Small intestine (tissue), 7 donors: ENCODE measurements at regions not wholly inside any gene's neighbourhood (a gene's known extent, or its start where the extent isn't known, plus 50 kb on each side); places are given as distances from the start of the nearest gene placed in this dataset.
"Not testable (repeated sequence)": the region's sequence is repeated elsewhere in the genome, so short reads cannot be mapped to it uniquely, and the experiment has no call there.

Experiments used
- DNase-seq, 2 donors: peaks; one replicate each; pipeline versions ENCODE4 v3.0.0 to v3.0.0-alpha.2; 2013
- FAIRE-seq: peaks from 2 replicates; lab custom pipeline; 2012; peaks lifted over from hg19 to GRCh38; lab: Jason Lieb, UNC
- H3K27ac ChIP-seq, 3 donors: one replicate each; pipeline ENCODE4 v1.5.1; 2013; ENCODE audit warnings: low read length in 2 of 3, mild to moderate bottlenecking in 2 of 3, control low read depth in 1 of 3, inconsistent platforms in 1 of 3, low read depth in 1 of 3, moderate library complexity in 1 of 3
- H3K27me3 ChIP-seq, 3 donors: one replicate each; pipeline ENCODE4 v1.6.1; 2013; ENCODE audit warnings: low read length in 3 of 3, inconsistent platforms in 1 of 3; ENCODE audit not compliant: control insufficient read depth in 3 of 3, insufficient read depth in 3 of 3
- H3K36me3 ChIP-seq, 3 donors: one replicate each; pipeline ENCODE4 v1.6.1; 2013; ENCODE audit warnings: low read length in 3 of 3, inconsistent platforms in 1 of 3, low read depth in 1 of 3, mild to moderate bottlenecking in 1 of 3, moderate library complexity in 1 of 3; ENCODE audit not compliant: control insufficient read depth in 3 of 3, insufficient read depth in 2 of 3
- H3K4me1 ChIP-seq, 3 donors: one replicate each; pipeline ENCODE4 v1.6.1; 2013; ENCODE audit warnings: low read length in 2 of 3, inconsistent platforms in 1 of 3, low read depth in 1 of 3, mild to moderate bottlenecking in 1 of 3, moderate library complexity in 1 of 3; ENCODE audit not compliant: control insufficient read depth in 3 of 3, insufficient read depth in 2 of 3
- H3K4me3 ChIP-seq, 3 donors: one replicate each; pipeline ENCODE4 v1.5.1; 2013; ENCODE audit warnings: low read length in 3 of 3, control low read depth in 1 of 3, inconsistent platforms in 1 of 3, low read depth in 1 of 3, mild to moderate bottlenecking in 1 of 3, moderate library complexity in 1 of 3
- H3K9me3 ChIP-seq, 2 donors: one replicate each; pipeline ENCODE4 v1.6.1; 2013; ENCODE audit warnings: low read depth in 1 of 2, low read length in 1 of 2; ENCODE audit not compliant: control insufficient read depth in 2 of 2, insufficient read depth in 1 of 2
- WGBS, 3 donors: extraction: QIAGEN DNeasy Blood & Tissue Kit; methylation state at CpG; one replicate each; pipeline ENCODE4 v1.1.7; 2013; 5-methylcytosine and 5-hydroxymethylcytosine counted together
- donor health status: healthy with polysubstance abuse.
- donor health status: control.
- donor health status: control.
- donor health status: Bipolar disorder and iron deficiency.
- donor health status: healthy.

- H3K36me3 ChIP-seq = no peaks in the 10 kb centered on the region
- 71 to 82% (median 77%) methylated on average over 4 of the region's 4 CpGs for WGBS, 3 donors
- no peaks in the 10 kb centered on the region for H3K4me1 ChIP-seq
- H3K27me3 ChIP-seq = no peaks in the 10 kb centered on the region
- H3K9me3 ChIP-seq = peaks cover 0 to 11% of the 10 kb centered on the region in 2 donors
- no peak for FAIRE-seq
- H3K4me3 ChIP-seq = no peak overlapping the region
- H3K27ac ChIP-seq = no peak overlapping the region
- DNase-seq = peak in 1 of 2 donors; percentile 22
These were observed 237.8 kb upstream of the GALNT17 start for GRCh38 chr7:70893971-70894715.

DNA sequence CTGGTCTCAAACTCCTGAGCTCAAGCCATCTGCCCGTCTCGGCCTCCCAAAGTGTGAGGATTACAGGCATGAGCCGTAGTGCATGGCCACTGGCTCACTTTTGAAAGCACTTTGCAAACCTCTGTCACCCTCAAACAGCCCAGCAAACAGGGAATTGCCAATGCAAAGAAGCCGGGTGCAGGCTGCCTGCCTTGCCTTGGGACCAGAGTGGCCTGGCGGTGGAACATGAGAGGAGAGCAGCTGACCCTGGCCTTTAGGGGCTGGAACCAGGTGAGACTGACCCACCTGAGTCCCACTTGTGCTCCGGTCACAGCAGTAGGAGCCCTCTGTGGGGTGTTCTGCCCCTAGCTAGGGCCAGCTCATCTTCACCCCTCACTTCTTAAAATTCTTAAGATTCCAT, 237.1 kb upstream of the GALNT17 start:
- no peaks in the 10 kb centered on the region for H3K4me1 ChIP-seq
- FAIRE-seq = no peak
- no peak overlapping the region for H3K4me3 ChIP-seq
- no peak for DNase-seq
- 86 to 90% (median 88%) methylated on average over 6 of the region's 6 CpGs for WGBS, 3 donors
- H3K9me3 ChIP-seq = peaks cover 0 to 11% of the 10 kb centered on the region in 2 donors
- H3K27me3 ChIP-seq = no peaks in the 10 kb centered on the region
- no peak overlapping the region for H3K27ac ChIP-seq
- H3K36me3 ChIP-seq = no peaks in the 10 kb centered on the region

- not testable (repeated sequence) for H3K27me3 ChIP-seq, H3K4me1 ChIP-seq, H3K36me3 ChIP-seq, H3K4me3 ChIP-seq, DNase-seq, H3K9me3 ChIP-seq, FAIRE-seq, H3K27ac ChIP-seq
- 61 to 64% (median 62%) methylated on average over 7 of the region's 7 CpGs for WGBS, 3 donors
These were observed 236.4 kb upstream of the GALNT17 start for GRCh38 chr7:70895337-70896200.

DNA sequence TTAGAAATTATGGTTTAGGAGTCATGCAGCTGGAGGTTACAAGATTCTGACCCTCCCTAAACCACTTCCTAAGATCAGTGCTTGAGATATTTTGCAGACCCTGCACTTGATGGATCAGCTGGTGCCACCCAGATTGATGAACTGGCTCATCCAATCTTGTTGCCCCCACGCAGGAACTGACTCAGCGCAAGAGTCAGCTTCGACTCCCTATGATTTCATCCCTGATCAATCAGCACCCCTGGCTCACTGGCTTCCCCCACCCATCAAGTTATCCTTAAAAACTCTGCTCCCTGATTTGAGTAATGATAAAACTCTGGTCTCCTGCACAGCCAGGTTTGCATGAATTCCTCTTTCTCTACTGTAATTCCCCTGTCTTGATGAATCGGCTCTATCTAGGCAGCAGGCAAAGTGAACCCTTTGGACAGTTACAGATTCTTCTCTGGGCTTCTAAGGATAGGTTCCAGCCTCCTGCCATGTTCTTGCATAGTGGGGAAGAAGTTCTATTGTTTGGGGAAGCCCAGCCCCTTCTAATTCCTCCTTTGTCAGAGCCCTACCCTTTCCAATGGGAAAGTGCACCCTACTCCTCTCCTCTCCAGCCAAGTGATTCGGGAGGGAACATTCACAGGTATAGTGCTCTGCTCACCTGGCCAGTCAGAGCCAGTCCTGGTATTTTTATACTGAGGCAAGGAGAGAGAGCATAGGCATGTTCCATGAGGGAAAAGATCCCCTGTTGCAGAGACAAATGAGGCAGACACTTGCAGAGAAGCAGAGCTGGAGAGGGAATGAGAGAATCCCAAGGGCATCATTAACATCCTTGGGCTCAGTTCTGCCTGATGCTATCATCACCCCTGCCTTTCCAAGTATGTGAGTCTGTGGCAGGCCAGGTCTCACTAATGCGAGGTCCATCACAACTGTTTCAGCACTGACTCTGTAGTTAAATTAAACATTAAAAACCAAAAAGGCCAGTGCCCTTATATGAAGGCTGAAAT, 224.4 kb upstream of the GALNT17 start:
- no peak overlapping the region for H3K4me3 ChIP-seq
- no peaks in the 10 kb centered on the region for H3K4me1 ChIP-seq
- H3K36me3 ChIP-seq = no peaks in the 10 kb centered on the region
- no peak for DNase-seq
- peaks cover 0 to 4% of the 10 kb centered on the region in 2 donors for H3K9me3 ChIP-seq
- no peak overlapping the region for H3K27ac ChIP-seq
- no peaks in the 10 kb centered on the region for H3K27me3 ChIP-seq
- no peak for FAIRE-seq
- 77 to 88% (median 87%) methylated on average over 6 of the region's 6 CpGs for WGBS, 3 donors

DNA sequence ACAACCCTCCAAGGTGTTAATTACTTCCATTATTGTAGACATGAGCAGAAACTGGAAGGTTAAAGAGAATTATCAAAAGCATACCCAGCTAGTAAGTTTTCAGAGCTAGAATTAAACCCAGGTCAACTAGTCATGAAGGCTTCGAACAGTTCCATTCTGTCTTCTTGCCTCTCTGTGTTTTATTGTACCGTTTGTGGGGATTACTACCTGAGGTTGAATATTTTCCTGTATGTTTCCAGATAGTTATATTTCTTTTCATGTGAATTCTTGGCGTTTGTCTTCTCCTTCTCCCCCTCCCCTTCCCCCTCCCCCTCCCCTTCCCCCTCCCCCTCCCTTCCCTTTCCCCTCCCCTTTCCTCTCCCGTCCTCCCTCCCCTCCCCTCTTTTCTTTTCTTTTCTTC, 218.0 kb upstream of the GALNT17 start:
- DNase-seq = no peak
- no peak overlapping the region for H3K27ac ChIP-seq
- 66 to 86% (median 81%) methylated on average over 3 of the region's 4 CpGs for WGBS, 3 donors
- no peak overlapping the region for H3K4me3 ChIP-seq
- H3K27me3 ChIP-seq = no peaks in the 10 kb centered on the region
- no peak for FAIRE-seq
- no peaks in the 10 kb centered on the region for H3K4me1 ChIP-seq
- H3K36me3 ChIP-seq = no peaks in the 10 kb centered on the region
- H3K9me3 ChIP-seq = no peaks in the 10 kb centered on the region

- H3K36me3 ChIP-seq = no peaks in the 10 kb centered on the region
- H3K27me3 ChIP-seq = no peaks in the 10 kb centered on the region
- peaks cover 0 to 8% (median 0%) of the 10 kb centered on the region in 3 donors for H3K4me1 ChIP-seq
- H3K27ac ChIP-seq = no peak overlapping the region
- H3K4me3 ChIP-seq = no peak overlapping the region
- DNase-seq = no peak
- WGBS, 3 donors = 58 to 64% (median 63%) methylated on average over 2 of the region's 2 CpGs
- H3K9me3 ChIP-seq = no peaks in the 10 kb centered on the region
- FAIRE-seq = no peak
These were observed 216.9 kb upstream of the GALNT17 start for GRCh38 chr7:70915067-70915466.

GRCh38 chr7:70919481-70920073, 212.4 kb upstream of the GALNT17 start:
- FAIRE-seq (no peak), DNase-seq (peak in 1 of 2 donors; percentile 80)
- H3K27me3 ChIP-seq = no peaks in the 10 kb centered on the region
- H3K36me3 ChIP-seq = no peaks in the 10 kb centered on the region
- 19 to 39% (median 27%) methylated on average over 4 of the region's 4 CpGs for WGBS, 3 donors
- peaks cover 0 to 11% (median 0%) of the 10 kb centered on the region in 3 donors for H3K4me1 ChIP-seq
- H3K27ac ChIP-seq = peak overlapping the region in 1 of 3 donors; percentile 67
- H3K4me3 ChIP-seq = no peak overlapping the region
- peaks cover 0 to 4% of the 10 kb centered on the region in 2 donors for H3K9me3 ChIP-seq
